Suppressor macrophage treated with lipopolysaccharide for 1 hour (primary cell): ENCODE measurements at regions not wholly inside any gene's neighbourhood (a gene's known extent, or its start where the extent isn't known, plus 50 kb on each side); places are given as distances from the start of the nearest gene placed in this dataset.

Experiments
- DNase-seq, 3 donors: peaks; one replicate each; pipeline ENCODE4 v3.0.0-alpha.2; 2020 to 2022

DNA sequence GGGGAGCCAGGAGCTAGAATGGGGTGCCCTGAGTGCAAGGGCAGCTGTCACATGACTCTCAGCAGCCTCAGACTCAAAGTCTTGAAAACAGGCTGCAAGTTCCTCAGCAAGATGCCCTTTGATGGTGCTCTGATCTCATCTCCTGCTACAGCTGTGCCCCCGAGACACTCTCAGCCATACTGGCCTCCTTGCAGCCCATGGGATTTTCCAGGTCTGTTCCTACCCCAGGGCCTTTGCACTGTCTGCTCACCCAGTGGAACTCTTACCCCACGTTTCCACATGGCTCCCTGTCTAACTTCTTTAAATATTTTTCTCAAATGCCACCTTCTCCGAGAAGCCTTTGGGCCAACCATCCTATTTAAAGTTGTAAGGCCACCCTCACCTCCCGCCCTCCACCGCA, 146.9 kb downstream of the C16orf95 start:
- no peak for DNase-seq

DNA sequence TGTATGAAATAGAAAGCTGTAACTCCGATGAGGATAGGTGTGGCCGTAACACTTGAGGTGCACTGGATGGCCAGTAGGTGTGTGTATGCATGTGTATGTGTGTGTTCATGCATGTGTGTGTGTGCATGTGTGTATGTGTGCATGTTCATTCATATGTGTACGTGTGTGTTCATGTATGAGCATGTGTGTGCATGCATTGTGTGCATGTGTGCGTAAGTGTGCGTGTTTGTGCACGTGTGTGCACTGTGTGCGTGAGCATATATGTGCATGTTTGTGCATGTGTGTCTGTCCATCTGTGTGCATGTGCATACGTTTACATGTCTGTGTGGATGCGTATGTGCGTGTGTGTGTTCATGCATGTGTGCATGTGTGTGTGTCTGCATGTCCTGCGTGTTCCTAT, 145.5 kb downstream of the C16orf95 start:
- no peak for DNase-seq

DNA sequence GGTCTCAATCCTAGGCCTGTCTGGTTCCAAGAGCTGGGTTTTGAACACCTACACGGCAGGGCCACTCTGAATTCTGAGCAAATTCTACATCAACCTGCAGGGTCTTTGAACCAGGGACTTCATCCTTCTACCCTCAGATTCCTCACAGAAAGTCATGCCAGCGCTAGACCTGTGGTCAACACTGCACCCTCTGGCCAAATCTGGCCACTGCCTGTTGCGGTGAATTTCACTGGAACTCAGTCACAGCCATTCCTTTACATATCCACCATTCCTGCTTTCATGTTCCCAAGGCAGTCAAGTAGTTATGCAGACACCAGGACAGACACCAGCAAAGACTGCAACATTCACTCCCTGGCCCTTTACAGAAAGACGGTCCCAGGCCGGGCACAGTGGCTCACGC, 144.6 kb downstream of the C16orf95 start:
- DNase-seq, result no peak

DNA sequence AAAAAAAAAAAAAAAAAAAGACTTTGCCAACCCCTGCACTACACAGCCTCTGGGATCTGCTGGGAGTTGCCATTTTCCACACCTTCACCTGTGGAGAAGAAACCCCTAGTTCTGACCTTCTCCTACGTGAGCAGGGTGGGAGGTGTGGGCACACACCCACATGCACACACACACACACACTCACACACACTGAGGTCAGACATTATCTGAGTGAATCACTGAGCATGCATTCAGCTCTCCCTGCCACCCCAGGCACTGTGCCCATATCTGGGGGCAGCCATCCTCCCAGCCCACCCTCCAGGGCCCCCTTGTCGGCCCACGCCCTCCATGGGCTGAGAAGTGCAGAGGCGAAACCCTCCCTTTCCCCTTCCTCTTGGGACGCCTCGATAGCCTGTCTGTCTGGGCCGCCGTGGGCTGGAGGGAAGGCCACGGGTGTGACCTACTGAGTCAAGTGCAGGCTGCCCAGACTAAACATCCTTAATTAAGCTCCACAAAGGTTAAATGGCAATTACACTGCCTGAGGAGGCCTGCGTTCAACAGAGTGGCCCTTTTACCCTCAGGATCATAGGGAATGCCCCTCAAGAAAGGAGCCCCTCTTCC, 143.8 kb downstream of the C16orf95 start:
- no peak for DNase-seq

DNA sequence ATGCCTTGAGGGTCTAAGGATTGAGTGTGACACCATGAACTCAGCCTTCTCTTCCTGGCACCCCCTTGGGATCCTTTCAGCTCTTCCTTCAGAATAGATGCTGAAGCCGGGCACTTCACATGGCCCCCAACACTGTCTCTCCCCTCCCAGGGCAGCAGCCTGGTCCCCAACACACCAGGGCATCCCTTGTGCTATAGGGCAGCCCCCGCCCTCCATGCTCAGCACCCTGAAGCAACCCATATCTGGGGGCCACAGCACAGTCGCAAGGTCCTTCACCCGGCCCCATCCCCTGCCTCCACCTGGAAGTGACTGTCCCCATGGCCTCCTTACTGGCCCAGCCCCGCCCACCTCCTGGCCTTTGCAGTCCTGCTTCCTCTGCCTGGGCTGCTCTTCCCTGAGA, 143.1 kb downstream of the C16orf95 start:
- DNase-seq, result no peak

DNA sequence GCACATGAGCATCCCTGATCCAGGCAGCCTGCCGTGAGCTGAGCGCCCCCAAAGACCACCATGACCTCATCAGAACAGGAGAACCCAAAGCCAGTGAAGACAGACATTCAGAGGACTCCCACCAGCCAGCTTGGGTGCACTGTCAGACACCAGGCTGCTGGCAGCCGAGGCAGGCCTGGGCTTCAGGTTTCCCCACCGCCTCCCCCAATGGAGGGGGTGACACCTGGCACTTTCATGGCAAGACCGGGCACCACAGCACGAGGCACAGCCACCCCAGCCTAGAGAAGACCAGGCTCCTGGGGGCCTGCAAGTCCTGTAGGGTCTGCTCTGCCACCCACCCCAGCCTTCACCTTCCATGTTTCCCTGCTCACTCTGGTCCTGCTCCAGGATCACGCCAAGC, 140.5 kb downstream of the C16orf95 start:
- no peak for DNase-seq

DNA sequence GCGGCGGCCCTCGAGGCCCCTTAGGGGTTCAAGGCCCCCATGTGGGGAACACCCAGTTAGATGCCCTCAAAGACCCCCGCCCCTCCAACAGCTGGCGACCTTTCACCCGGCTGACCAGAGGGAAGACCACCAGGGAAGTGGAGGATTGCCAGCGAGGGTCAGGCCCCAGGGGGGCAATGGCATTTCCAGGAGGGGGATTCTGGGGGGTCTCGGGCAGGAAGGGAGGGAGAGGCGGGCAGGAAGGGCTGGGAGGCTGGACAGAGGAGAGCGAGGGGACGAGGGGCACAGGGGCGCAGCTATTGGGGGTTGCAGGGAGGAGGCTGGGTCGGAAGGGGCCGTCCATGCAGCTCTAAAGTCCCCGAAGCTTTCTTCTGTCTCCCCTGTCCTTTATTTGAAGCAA, 139.5 kb downstream of the C16orf95 start:
- no peak for DNase-seq

DNA sequence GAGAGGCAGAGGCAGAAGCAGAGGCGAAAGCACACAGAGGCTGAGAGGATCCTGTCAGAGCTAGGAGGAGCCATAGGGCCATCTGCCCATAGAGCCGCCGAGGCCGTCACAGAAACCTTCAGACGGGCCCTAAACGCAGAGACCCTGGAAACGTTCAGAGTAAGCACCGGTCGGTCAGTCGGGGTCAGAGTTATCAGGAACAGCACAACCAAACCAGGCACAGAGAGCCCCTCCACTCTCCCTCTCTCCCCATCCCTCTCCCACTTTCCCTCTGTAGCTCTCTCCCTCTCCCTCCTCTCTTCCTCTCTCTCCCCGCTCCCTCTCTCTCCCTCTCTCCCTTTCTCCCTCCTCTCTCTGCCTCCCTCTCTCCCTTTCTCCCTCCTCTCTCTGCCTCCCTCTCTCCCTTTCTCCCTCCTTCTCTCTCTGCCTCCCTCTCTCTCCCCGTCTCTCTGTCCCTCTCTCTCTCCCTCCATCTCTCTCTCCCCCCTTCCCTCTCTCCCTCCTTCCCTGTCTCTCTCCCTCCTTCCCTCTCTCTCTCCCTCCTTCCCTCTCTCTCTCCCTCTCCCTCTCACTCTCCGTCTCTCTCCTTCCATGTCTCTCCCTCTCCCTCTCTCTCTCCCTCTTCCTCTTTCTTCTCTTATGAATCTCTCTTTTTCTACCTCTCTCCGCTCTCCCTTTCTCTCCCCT, 138.9 kb downstream of the C16orf95 start:
- no peak for DNase-seq

DNA sequence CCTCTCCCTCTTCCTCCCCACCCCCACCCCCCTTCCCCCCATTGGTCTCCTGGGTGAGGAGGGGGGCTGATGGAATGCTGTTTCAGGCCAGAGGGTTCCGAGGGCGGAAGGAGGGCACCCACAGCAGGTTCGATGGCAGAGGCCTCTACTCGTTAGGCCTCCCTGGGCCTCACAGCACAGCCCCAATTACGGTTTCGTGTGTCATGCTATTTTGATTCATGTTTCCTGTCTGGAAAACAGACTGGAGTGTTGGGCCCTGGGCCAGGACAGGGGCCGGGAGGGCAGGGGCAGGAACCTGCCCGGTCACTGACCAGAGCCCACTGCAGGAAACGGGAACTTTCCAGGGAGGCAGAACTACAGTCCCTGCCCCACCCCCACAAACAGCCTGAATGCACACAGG, 138.2 kb downstream of the C16orf95 start:
- DNase-seq, result peak in 1 of 3 donors; percentile 18

DNA sequence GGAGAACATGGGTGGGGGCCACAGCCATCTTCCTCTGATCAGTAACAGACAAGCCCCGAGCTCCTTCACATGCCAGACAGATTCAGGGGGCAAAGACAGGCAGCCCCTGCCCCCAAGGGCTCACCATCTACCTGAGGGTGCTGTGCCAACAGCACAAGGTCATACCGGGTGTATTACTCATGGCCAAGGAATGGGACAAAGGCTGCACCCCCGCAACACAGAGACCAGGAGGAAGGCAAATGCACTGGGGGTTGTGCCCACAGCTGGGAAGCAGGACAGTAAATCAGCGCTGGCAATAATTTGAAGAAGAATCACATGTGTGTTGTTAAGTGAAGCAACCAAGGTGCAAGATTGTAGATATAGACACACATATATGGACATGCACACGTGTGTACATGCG, 137.1 kb downstream of the C16orf95 start:
- no peak for DNase-seq

DNA sequence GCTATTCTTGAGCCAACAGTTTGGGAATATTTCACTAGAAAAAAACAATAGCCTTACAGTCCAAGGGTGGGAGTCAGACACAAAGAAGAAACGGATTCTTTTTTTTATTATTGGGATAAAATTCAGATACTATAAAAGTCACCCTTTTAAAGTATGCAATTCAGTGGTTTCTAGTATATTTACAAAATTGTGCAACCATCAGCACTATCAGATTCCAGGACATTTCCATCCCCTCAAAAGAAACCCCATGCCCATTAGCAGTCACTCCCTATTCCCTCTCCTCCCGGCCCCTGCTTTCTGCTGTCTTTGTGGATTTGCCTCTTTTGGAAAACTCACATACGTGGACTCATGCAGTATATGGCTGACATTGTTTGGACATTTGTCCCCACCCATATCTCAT, 134.4 kb downstream of the C16orf95 start:
- DNase-seq, result no peak

DNA sequence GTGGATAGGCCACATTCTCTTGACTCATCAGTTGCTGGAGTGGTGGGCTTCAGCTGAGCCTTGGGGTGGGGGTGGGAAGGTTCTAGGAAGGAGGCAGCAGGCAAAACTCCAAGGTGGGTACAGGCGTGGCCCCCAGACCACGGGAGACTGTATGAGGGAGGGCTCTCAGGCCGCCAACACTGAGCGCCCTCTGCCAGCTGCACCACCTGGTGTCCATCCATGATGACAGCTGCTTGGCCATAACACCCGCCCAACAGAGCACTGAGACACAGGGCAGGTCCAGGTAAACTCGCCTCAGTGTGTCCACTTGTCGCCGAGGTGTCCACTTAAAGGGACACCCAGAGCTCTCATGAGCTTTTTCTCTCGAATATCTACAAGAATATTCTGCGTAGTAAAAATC, 133.5 kb downstream of the C16orf95 start:
- no peak for DNase-seq

DNA sequence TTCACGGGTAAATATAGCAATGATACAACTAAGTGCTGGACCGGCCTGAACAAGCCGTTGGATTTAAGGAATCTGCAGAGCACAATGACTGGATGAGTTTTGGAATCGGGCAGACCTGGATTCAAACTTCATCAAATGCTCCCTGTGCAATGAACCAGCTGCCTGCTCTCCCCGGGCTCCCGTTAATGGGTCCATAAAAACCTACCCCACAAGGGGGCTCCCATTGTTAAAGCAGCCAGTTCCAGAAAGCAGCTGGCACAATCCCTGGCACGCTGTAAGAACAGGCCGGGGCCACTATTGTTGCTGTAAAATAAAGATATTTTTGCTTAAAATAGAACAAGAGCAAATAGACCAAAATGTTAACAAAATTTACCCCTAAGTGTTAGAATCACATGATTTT, 131.9 kb downstream of the C16orf95 start:
- no peak for DNase-seq

DNA sequence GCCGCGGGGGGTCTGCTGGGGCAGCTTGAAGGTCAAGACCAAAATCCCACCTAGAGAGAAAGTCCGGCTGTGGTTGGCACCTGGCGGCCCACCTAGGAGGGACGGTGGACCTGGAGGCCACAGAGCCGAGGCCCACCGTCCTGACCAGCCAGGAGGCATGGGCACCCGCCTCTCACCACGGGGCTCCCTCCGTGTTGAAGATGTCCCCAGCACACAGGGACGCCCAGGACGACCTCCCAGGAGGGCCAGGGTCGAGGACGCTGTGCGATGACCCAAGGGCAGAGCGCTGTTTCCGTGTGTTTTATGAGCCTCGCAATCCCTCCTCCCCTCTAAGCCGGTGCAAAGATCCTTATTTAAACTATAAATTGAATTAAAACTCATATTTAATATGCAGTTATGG, 131.2 kb downstream of the C16orf95 start:
- DNase-seq, result no peak

DNA sequence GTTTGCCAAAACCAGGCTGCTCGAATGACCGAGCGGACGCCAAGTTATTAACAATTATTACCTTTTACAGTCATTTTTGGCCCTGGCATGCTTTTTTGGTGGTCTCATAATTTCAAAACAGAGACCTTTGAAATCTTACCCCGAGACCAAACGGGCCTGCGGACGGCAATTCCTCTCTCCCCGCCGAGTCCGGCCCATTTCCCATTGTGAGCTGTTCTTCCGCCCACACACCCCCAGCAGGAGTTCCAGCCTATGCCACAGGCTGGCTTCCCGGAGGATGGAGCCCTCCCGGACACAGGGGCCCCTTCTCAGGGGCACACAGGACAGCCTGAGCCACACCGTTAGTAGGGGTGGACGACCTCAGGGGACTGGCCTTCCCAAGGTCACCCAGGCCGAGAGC, 130.7 kb downstream of the C16orf95 start:
- DNase-seq, result peak in 1 of 3 donors; percentile 13

DNA sequence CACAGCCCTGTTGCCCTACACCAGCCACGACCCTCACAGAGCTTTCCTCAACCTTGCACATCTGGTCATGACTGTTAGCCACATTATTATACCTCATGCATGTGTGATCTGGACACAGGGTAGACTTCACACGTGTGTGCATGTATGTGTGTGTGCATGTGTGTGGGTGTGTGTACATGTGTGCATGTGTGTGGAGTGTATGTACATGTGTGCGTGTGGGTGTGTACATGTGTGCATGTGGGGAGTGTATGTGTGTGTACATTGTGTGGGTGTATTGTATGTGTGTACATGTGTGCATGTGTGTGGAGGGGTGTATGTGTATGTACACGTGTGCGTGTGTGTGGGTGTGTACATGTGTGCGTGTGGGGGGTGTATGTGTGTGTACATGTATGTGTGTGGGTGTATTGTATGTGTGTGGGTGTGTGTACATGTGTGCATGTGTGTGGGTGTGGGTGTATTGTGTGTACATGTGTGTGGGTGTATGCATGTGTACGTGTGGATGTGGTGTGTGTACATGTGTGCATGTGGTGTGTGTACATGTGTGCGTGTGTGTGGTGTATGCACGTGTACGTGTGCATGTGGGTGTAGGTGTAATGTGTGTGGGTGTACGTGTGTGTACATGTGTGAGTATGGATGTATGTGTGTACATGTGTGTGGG, 130.2 kb downstream of the C16orf95 start:
- DNase-seq, result peak in 1 of 3 donors; percentile 11

DNA sequence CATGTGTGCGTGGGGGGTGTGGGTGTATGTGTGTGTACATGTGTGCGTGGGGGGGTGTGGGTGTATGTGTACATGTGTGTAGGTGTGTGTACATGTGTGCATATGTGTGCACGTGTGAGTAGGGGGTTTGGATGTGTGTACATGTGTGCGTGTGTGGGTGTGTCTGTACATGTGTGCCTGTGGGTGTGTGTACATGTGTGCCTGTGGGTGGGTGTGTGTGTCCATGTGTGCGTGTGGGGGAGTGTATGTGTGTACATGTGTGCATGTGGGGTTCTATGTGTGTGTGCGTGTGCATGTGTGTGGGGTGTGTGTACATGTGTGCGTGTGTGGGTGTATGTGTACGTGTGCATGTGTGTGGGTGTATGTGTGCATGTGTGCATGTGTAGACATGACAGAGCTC, 129.1 kb downstream of the C16orf95 start:
- DNase-seq, result peak in 1 of 3 donors; percentile 2

DNA sequence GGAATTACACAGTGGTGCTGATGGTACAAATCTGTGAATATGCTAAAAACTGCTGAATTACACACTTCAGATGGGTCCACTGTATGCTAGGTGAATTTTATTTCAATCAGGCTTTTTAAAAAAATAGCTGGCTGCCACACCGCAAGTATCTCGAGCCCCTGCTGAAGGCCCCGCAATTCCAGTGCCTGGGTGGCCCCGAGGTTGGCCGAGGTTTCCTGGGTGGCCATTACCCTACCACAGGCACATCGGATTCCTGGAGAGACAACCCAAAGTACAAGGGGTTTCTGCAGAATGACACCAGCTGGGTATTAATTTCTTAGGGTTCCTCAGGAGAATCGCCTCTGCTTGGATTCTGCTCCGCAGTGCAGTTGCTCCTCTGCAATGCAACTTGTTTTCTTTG, 127.8 kb downstream of the C16orf95 start:
- peak in 1 of 3 donors; percentile 13 for DNase-seq

DNA sequence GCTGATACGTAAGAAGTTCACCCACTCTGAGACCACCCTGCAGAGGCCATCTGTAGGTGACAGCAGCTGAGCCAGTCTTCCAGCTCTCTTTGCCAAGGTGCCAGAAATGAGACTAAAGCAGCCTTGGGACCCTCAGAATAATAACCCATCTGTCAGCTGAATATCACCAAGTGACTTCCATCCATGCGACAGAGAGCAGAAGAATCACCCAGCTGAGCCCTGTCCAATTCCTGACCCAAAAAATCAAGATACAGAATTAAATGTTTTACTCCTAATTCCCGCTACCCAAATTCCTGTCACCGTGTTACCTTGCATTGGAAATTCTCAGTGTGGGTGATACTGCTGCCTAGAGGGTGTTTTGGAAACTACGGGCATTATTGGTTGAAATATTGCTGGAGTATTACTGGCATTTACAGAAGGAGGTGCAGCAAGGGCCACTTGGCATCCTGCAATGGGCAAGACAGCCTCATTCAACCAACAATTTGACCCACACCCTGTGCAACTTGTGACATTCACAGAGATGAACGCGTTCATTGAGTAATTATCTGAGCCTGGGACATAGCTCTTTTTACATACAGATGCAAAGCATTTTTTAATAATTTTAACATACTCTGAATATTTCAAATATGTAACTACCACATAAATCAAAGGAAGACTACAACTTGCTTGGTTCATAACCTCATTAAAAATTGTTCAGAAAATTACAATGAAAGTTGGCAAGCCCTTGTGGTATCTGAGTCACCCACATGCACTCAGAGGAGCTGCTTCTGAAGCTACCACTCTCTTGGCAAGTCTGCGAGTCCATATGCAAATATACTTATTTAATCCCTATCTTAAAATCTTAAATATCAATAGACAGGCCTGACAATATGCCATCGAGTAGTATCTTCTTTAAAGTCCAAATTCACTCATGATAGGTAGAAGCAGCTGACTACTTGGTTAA, 126.6 kb downstream of the C16orf95 start:
- peak in 1 of 3 donors; percentile 18 for DNase-seq

DNA sequence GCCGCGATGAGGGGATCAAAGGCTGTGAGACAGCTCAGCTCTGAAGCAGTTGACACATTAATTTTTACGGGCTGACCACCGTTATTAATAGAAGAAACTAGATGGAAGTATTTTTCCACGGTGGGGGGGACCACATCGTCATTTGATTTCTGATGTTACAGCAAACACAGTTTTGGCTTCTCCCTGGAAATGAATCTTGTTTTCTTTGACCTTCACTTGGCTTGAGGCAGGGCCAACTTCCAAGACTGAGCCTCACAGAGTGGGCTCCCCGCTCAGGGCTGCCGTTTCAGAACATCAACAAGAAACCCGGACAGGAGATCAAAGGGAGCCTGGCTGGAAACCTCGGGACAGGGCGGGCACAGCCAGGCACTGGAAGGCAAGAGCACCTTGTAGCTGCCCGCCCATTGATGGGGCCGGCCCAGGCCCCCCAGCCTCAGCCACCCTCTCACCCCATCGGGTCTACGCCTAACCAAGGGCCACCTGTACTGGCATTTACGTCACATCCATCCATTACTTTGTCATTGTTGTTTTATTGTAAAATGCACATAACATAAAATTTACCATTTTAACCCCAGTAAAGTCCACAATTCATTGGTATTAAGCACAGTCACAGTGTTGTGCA, 124.6 kb downstream of the C16orf95 start:
- peak in 1 of 3 donors; percentile 9 for DNase-seq

DNA sequence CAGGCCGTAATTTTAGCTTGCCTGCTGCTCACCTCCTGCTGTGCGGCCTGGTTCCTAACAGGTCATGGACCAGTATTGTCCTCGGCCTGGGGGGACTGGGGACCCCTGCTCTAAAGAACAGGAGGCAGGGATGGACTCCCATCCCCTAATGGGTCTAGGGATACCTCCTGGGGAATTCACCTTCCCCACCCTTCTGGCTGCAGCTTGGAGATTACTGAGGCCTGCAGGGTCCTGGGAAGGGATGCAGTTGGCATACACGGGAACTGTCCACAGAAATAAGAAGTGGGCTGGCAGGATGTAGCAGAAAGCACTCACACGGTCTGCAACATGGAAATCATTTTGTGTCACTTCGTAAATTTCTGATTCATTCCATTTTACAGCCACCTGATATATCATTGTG, 123.0 kb downstream of the C16orf95 start:
- DNase-seq, result no peak

DNA sequence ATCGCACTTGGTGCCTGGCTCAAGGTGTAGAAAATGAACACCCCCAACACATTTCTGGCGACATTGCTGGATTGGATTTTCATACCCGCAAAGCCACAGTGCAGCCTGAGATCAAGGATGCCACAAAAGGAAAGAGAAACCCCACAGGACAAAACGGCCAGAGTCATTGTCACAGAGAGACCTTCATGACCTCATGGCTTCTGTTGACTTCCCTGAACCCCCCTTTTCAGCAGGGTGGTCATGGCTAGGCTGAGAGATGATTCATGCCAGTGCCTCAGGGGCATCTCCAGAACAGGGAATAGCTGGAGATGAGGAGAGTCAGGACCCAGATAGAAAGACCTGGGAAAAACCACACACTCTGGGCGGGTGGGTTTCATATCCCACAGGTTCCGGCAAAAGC, 122.0 kb downstream of the C16orf95 start:
- peak in 1 of 3 donors; percentile 16 for DNase-seq

DNA sequence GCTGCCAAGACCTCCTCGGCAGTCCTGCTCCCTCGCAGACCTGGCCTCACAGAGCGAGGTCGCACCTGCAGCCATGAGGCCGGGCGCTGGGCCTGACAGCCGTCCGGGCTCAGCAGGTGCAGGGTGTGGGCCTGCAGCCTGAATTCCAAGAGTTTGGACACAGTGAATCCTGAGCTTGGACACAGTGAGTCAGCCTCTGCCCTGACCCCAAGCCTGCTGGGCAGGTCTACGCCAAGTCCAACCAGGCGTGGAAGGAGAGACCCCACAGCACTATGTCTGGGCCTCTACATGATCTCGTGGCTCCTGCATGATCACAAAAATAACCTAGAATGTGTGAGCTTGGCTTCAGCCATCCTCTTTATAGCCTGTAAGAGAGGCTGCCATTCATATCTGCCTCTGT, 121.0 kb downstream of the C16orf95 start:
- DNase-seq, result peak in 1 of 3 donors; percentile 7
